Type B pancreatic cell (in vitro differentiated cells): ENCODE measurements at regions not wholly inside any gene's neighbourhood (a gene's known extent, or its start where the extent isn't known, plus 50 kb on each side); places are given as distances from the start of the nearest gene placed in this dataset.
"Not testable (repeated sequence)": the region's sequence is repeated elsewhere in the genome, so short reads cannot be mapped to it uniquely, and the experiment has no call there.

Experiments used
- DNase-seq: peaks from one replicate; pipeline ENCODE4 v3.0.0; 2021; ENCODE audit warnings: mixed read lengths; ENCODE audit not compliant: unreplicated experiment; ENCODE audit errors: extremely low spot score
- H3K27ac Mint-ChIP-seq: 2 replicates; pipeline ENCODE4 v1.8.0; 2021; ENCODE audit warnings: mild to moderate bottlenecking, mixed read lengths
- H3K27me3 Mint-ChIP-seq: 2 replicates; pipeline ENCODE4 v1.8.0; 2021; ENCODE audit warnings: mixed read lengths
- H3K36me3 Mint-ChIP-seq: 2 replicates; pipeline ENCODE4 v1.8.0; 2021; ENCODE audit warnings: mixed read lengths
- H3K4me1 Mint-ChIP-seq: one replicate; pipeline ENCODE4 v1.8.0; 2021; ENCODE audit warnings: mixed read lengths; ENCODE audit not compliant: unreplicated experiment
- H3K4me3 Mint-ChIP-seq: 2 replicates; pipeline ENCODE4 v1.8.0; 2021; ENCODE audit warnings: mild to moderate bottlenecking, mixed read lengths
- H3K9me3 Mint-ChIP-seq: 2 replicates; pipeline ENCODE4 v1.8.0; 2021; ENCODE audit warnings: mixed read lengths
- TF ChIP-seq, protein P1 (sequence below): fragments of 200-600 bp; sonication (generic); conservative IDR thresholded peaks from 2 replicates; pipeline ENCODE4 v1.5.0; 2021; ENCODE audit warnings: antibody characterized with exemption, mild to moderate bottlenecking

DNA sequence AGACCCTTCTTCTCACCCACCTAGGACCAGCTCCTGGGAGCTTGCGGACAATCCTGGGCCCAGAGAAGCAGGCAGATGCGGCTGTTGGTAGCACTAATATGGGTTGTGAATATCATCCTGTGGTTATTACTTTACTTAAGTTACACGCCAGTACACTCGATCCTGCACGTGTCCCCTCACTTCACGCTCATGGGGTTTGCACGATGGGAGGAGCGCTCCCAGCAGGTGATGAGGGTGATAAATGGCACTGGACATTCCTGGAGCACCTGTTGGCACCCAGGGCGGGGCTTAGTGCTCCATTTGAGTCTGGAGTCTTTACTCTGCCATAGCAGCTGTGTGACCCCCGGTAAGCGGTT lies 335.1 kb downstream of the PREX1 start:
- DNase-seq, result no peak
- Mint-ChIP-seq H3K27ac (no peak overlapping the region), H3K4me1 (peaks cover 13% of the 10 kb centered on the region), H3K9me3 (no peaks in the 10 kb centered on the region), H3K36me3 (no peaks in the 10 kb centered on the region), H3K4me3 (no peak overlapping the region), H3K27me3 (peaks cover 19% of the 10 kb centered on the region)
- TF ChIP-seq, protein P1, sequence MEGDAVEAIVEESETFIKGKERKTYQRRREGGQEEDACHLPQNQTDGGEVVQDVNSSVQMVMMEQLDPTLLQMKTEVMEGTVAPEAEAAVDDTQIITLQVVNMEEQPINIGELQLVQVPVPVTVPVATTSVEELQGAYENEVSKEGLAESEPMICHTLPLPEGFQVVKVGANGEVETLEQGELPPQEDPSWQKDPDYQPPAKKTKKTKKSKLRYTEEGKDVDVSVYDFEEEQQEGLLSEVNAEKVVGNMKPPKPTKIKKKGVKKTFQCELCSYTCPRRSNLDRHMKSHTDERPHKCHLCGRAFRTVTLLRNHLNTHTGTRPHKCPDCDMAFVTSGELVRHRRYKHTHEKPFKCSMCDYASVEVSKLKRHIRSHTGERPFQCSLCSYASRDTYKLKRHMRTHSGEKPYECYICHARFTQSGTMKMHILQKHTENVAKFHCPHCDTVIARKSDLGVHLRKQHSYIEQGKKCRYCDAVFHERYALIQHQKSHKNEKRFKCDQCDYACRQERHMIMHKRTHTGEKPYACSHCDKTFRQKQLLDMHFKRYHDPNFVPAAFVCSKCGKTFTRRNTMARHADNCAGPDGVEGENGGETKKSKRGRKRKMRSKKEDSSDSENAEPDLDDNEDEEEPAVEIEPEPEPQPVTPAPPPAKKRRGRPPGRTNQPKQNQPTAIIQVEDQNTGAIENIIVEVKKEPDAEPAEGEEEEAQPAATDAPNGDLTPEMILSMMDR, result no peak

DNA sequence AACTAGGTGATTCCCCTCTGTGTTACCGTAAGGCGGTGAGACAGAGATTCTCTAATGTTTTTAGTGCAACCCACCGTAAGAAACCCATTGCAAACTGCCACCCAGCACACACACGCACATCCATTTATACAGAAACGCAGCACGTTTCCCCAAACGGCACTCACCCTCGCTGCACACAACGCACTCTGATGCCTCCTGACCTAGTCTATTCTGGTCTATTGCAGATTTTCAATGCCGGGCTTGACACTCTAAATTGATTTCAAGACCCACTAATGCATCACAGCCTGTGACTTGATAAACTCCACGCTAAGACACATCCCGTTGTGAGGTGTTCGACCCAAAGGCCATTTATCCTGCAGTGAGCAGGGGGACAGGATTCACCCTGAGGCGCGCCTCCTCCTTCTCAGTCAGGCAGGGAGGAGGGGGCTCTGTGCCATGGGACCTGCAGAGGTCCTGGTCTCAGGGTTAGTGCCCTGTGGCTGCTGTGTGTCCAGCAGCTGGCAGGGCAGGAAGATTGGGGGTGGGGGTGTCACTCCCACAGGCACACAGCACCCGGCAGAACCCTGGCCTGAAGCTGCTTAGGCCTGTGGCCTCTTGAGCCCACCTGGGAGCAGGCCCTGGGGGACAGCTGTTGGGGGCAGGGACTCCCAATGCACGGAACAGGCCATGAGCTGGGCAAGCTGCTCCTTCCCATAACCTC lies 335.6 kb downstream of the PREX1 start:
- peaks cover 17% of the 10 kb centered on the region for H3K4me1 Mint-ChIP-seq
- no peak overlapping the region for H3K27ac Mint-ChIP-seq
- no peak overlapping the region for H3K4me3 Mint-ChIP-seq
- H3K27me3 Mint-ChIP-seq, result peaks cover 22% of the 10 kb centered on the region
- DNase-seq, result no peak
- TF ChIP-seq, protein P1, result no peak
- H3K36me3 Mint-ChIP-seq, result no peaks in the 10 kb centered on the region
- no peaks in the 10 kb centered on the region for H3K9me3 Mint-ChIP-seq

DNA sequence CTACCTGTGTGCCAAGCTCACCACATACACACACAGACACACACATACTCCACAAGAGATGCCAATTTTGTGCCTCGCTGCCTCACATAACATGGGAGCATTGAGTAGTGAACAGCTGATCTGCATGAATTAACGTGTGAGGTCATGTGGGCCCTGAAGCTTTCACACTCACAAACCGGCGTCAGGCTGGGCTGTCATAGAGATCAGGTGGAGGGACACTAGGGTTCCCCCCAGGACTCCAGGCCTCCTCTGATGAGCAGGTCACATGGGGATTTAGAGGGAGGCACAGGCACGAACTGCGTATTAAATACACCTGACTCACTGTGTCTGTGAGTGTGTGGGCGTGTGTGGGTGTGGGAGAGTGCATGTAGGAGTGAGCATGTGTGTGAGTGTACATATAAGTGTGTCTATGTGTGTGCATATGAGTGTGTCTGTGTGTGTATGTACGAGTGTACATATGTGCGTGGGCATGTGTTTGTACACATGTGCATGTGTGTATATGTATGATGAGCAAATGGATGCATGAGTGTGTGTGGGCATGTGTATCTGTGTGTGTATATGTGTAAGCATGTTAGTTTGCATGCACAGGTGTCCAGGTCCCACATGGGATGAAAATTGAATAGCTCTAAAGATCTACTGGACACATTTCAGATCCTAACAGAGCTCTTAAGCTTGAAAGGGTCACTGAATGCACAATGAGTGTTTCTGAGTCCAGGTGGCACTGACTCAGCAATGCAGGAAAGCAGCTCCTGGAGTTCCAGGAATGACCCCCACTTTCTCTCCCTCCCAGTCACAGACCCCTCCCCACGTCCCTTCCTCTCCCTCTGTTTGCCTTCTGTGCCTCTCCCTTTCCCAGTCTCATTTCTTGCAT lies 336.6 kb downstream of the PREX1 start:
- no peaks in the 10 kb centered on the region for H3K36me3 Mint-ChIP-seq
- no peak overlapping the region for H3K4me3 Mint-ChIP-seq
- DNase-seq, result no peak
- H3K27ac Mint-ChIP-seq, result no peak overlapping the region
- peaks cover 21% of the 10 kb centered on the region for H3K4me1 Mint-ChIP-seq
- peaks cover 25% of the 10 kb centered on the region for H3K27me3 Mint-ChIP-seq
- TF ChIP-seq, protein P1, result no peak
- H3K9me3 Mint-ChIP-seq, result no peaks in the 10 kb centered on the region

GRCh38 chr20:48490341-48490740 lies 337.5 kb downstream of the PREX1 start:
- not testable (repeated sequence) for H3K4me3 Mint-ChIP-seq, DNase-seq, H3K36me3 Mint-ChIP-seq, H3K9me3 Mint-ChIP-seq, H3K27ac Mint-ChIP-seq
- peaks cover 28% of the 10 kb centered on the region for H3K27me3 Mint-ChIP-seq
- peaks cover 26% of the 10 kb centered on the region for H3K4me1 Mint-ChIP-seq

DNA sequence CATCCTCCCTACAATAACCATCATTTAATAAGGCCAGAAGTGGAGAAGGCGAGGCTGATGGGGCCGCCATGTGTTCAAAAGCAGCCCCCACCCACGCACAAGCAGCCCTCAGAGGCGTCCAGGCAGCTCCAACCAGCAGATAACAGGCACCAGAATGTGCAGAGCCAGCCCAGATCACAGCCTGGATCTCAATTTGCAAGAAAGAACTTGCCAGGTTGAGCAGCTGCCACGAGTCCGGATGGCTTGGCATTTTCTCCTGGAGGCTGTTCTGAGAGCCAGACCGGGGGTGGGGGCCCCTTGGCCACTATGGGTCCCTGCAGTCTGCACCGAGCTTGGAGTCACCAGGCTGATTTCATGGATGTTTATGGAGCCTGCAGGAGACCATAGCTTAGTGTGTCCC lies 338.1 kb downstream of the PREX1 start:
- DNase-seq, result no peak
- Mint-ChIP-seq H3K4me1 (peaks cover 32% of the 10 kb centered on the region), H3K9me3 (no peaks in the 10 kb centered on the region), H3K4me3 (no peak overlapping the region), H3K36me3 (no peaks in the 10 kb centered on the region), H3K27ac (no peak overlapping the region), H3K27me3 (peaks cover 31% of the 10 kb centered on the region)
- TF ChIP-seq, protein P1, result no peak

DNA sequence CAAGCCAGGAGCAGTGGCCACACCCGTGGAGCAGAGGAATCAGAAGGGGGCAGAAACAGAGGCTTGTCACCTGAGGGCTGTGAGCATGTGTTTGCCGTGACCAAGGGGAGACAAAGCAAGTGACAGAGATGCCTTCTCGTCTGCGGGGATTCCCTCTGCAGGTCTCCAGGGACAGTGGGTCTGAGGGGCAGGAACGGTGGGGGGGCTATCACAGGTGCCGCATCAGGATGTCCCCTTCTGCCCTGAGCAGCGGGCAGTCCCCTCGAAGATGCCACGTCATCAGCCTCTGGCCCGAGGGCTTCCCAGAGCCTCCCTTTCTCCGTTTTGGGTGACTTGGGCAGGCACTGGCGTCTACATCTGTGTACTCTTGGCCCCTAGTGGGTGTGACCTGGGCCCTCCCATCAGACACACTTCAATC lies 338.7 kb downstream of the PREX1 start:
- Mint-ChIP-seq H3K27me3 (peaks cover 32% of the 10 kb centered on the region), H3K4me1 (peaks cover 32% of the 10 kb centered on the region), H3K27ac (no peak overlapping the region), H3K36me3 (no peaks in the 10 kb centered on the region), H3K9me3 (no peaks in the 10 kb centered on the region), H3K4me3 (no peak overlapping the region)
- TF ChIP-seq, protein P1, result no peak
- DNase-seq, result no peak

GRCh38 chr20:48488334-48489034 lies 339.3 kb downstream of the PREX1 start:
- not testable (repeated sequence) for H3K9me3 Mint-ChIP-seq, DNase-seq, H3K4me3 Mint-ChIP-seq, H3K36me3 Mint-ChIP-seq, H3K27ac Mint-ChIP-seq
- H3K27me3 Mint-ChIP-seq, result peaks cover 32% of the 10 kb centered on the region
- H3K4me1 Mint-ChIP-seq, result peaks cover 32% of the 10 kb centered on the region
